NCI-H82 (cell line): ENCODE measurements at regions not wholly inside any gene's neighbourhood (a gene's known extent, or its start where the extent isn't known, plus 50 kb on each side); places are given as distances from the start of the nearest gene placed in this dataset.

Source experiments
- DNase-seq: peaks from one replicate; lab custom pipeline; 2025; lab: John Stamatoyannopoulos, UW

DNA sequence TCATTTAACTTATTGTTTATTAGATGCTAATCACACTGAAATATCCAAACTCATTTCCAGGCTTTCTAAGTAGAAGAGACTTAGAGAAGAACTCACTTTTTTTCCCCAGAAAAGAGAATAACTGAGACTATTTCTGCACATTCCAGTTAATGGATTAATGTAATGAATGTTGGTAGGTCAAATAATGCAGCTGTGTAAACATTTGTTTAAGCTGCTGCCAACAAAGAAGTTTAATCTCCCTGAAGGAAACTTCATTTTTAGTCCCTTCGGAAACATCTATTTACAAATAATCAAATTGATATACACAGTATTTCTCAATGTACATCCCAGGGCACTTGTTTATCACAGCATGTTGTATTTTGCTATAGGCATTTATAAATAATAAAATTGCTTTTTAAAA, 126.9 kb downstream of the KCNS3 start:
- DNase-seq: no peak

DNA sequence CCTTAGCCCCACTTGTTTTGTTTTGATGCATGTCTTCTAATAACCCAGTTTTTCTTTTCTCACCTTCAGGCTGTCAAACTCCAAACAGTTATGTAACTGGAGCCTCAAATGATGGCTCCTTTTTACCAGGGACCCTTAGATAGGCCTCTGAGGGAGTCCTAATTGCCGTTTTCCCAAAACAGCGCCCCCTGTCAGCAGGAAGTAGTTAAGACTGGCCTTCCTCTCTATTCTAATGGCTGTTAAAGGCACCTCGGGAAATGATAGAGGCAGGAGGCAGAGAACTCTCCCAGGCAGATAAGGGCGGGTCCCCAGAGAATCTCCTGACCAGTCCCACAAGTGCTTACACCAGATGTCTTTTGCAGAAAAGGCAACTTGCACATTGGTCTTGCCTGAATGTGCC, 123.2 kb downstream of the KCNS3 start:
- DNase-seq: peak; percentile 10

DNA sequence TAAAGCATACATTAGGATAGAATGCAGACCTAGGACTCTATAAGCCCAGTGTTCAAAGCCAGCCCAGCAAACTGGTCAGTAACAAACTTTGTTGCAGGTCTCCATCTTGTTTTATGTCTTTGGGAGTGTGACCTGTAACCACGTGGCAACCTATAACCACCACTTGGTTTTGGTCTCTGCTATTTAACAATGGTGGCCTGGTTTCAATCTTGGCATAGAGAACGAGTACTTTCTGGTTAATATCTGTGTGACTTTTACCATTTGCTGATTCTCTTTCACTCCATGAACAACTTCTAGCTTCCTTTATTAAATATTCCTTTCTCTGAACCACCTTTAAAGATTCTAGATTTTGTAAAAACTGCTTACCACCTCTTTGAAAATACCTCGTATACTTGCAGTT, 118.5 kb downstream of the KCNS3 start:
- no peak for DNase-seq

DNA sequence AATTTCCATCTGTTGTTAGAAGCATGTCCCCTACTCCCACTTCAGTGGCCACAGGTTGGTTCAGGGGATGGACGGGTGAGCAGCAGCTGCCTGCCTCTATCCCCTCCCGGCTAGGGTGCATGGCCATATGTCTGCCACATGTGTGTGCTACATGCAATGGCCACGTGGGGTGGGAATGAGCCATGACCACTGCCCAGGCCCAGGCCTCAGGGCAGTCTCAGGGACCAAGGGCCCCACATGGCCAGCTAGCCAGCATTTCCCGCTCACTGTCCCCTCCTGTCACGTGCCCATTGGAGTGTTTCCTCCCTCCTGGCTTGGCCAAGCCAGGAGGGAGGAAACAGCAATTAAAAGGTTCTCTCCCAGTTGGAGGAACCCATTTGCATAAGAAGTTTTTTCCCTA, 117.1 kb downstream of the KCNS3 start:
- DNase-seq: peak; percentile 35
